ENCODE measurements at regions not wholly inside any gene's neighbourhood (a gene's known extent, or its start where the extent isn't known, plus 50 kb on each side); places are given as distances from the start of the nearest gene placed in this dataset.
A peak's percentile ranks its signal among the peaks of the same experiment; 100 is the strongest.

DNA sequence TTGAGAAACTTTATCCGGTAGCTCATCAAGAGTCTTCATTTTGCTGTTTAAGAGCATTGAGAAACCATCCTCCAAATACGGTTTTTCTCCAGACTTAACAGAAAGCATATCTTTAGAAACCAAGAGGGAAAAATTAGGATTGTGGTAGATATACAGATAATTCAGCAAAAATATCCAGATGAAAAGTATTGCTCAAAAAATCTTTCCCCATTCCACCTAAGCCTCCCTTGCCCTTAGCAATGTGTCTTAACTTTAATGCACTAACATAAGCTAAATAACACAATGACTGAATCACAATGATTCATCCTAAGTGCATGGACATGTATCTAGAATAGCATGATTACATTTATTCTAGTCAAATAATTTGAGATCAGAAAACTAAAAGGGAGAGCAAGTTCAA, 130.3 kb upstream of the TARS1 start:
- H3K4me3 ChIP-seq (ENCODE audit: low read length), result no peak overlapping the region
- TF ChIP-seq, protein P1, sequence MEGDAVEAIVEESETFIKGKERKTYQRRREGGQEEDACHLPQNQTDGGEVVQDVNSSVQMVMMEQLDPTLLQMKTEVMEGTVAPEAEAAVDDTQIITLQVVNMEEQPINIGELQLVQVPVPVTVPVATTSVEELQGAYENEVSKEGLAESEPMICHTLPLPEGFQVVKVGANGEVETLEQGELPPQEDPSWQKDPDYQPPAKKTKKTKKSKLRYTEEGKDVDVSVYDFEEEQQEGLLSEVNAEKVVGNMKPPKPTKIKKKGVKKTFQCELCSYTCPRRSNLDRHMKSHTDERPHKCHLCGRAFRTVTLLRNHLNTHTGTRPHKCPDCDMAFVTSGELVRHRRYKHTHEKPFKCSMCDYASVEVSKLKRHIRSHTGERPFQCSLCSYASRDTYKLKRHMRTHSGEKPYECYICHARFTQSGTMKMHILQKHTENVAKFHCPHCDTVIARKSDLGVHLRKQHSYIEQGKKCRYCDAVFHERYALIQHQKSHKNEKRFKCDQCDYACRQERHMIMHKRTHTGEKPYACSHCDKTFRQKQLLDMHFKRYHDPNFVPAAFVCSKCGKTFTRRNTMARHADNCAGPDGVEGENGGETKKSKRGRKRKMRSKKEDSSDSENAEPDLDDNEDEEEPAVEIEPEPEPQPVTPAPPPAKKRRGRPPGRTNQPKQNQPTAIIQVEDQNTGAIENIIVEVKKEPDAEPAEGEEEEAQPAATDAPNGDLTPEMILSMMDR (IDR thresholded peaks at IDR 0.05; ENCODE audit: insufficient read depth, low read depth, low read length, missing control alignments), result no peak
- peak; percentile 90 for DNase-seq (ENCODE audit: low read depth)

DNA sequence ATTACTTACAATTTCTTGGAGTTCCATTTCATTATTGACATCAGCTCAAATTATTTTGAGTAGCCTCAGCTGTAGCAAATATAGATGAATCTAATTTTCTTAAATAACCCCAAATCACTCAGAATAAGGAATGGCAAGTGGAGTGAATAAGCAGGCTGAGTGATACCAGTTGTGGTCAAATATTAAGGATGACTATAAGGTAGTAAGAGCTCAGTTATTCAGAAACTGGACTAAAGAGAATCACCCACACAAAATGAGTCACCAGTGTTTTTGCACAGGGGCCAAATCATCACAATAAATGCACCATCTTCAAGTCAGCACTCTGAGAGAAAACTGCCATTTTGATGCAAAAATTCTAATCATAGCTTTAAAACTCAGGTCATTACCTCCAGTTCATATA, 128.9 kb upstream of the TARS1 start:
- no peak overlapping the region for H3K4me3 ChIP-seq (ENCODE audit: low read length)
- TF ChIP-seq, protein P1 (IDR thresholded peaks at IDR 0.05; ENCODE audit: insufficient read depth, low read depth, low read length, missing control alignments), result no peak
- DNase-seq (ENCODE audit: low read depth), result peak; percentile 95

DNA sequence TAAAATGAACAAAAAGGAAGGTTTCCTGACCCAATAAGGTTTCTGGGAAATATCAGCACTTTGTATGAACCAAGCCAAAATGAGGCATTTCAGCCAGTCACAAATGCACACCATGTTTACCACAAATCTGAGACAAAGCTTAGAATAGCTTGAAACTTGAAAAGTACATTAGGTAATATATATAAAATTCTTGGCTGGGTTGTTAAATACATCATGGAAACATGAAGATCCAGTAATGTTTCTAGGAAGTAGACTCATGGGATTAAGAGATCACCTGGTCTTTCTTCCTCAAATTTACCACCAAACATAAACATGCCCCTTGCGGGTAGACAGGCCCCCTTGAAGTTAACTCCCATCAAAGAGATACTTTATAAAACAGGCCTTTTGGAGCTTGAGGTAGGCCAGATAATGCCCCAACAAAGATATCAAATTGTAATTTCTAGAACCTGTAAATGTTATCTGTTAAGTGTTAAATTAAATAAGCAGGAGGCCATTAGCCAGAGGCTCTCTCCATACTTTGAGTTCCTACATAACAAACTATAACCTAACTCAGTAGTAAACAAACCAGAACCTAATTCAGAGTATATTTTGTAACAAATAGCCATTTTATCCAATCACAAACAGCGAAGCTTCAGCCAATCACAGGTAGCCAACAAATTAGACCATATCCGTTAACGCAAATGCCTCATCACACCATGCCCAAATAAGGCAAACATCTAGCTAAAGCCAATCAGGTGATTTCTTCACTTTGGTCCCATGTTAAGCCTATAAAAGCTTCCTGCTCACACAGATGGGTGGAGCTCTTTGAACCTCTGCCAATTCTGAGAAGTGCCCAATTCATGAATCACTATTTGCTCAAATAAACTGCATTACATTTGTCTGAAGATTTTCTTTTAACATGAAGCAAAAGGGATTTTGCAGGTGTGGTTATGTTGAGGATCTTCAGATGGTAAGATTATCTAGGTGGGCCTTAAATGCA, 127.9 kb upstream of the TARS1 start:
- TF ChIP-seq, protein P1 (IDR thresholded peaks at IDR 0.05; ENCODE audit: insufficient read depth, low read depth, low read length, missing control alignments), result no peak
- H3K4me3 ChIP-seq (ENCODE audit: low read length), result no peak overlapping the region
- peak; percentile 100 for DNase-seq (ENCODE audit: low read depth)

DNA sequence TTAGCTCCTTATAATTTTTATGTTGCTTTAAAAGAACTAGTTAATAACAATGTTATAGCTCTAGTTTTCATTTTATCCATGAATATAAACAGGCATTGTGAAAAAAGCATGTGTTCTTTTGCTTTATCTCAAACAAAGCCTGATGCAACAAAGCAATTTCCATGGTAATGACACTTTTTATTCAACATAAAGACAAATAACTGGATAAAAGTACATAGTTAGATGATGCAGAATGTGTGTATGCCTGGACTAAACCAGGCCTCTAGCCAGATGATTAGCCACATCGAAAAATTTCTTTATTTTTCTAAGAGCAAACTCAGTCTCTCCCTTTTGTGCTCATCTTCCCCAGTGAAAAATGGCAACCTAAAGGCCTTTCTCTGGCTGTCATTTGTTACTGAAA, 125.6 kb upstream of the TARS1 start:
- TF ChIP-seq, protein P1 (IDR thresholded peaks at IDR 0.05; ENCODE audit: insufficient read depth, low read depth, low read length, missing control alignments), result no peak
- no peak overlapping the region for H3K4me3 ChIP-seq (ENCODE audit: low read length)
- DNase-seq (ENCODE audit: low read depth), result no peak

DNA sequence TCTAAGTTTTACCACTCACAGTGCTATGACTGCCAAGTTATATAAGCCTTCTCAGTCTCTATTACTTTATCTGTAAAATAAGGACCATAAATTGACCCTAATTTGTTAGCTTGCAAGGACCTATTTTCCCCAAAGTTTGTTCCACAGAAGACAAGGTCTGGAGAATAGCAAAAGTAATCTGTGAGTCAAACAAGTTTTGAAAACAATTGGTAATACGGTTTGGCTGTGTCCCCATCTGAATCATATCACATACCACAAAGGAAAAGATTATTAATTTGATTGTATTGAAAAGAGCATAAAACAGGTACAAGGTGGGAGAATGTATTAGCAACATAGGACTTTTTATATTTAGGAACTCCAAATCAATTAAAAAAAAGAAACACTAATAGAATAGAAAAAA, 124.0 kb upstream of the TARS1 start:
- TF ChIP-seq, protein P1 (IDR thresholded peaks at IDR 0.05; ENCODE audit: insufficient read depth, low read depth, low read length, missing control alignments), result no peak
- peak; percentile 59 for DNase-seq (ENCODE audit: low read depth)
- H3K4me3 ChIP-seq (ENCODE audit: low read length), result no peak overlapping the region

DNA sequence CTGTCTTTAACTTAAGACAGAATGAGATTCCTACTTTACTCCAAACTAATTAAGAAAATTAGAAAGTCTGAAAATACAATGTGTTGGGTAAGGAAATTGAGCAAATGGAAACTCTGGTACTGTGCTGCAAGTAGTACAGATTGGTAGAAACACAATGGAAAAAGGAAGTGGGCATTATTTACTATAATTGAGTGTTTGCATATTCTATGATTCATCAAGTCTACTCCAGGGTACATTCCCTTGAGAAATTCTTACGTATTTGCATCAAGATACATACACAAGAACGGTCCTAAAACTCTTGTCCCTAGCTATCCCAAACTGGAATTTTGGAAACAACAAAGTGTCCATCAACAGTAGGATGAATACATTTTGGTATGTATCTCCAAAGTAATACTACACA, 123.5 kb upstream of the TARS1 start:
- TF ChIP-seq, protein P1 (IDR thresholded peaks at IDR 0.05; ENCODE audit: insufficient read depth, low read depth, low read length, missing control alignments), result no peak
- DNase-seq (ENCODE audit: low read depth), result peak; percentile 53
- H3K4me3 ChIP-seq (ENCODE audit: low read length), result no peak overlapping the region

All from epithelial cell of esophagus (primary cell).